ENCODE measurements at regions not wholly inside any gene's neighbourhood (a gene's known extent, or its start where the extent isn't known, plus 50 kb on each side); places are given as distances from the start of the nearest gene placed in this dataset.

DNA sequence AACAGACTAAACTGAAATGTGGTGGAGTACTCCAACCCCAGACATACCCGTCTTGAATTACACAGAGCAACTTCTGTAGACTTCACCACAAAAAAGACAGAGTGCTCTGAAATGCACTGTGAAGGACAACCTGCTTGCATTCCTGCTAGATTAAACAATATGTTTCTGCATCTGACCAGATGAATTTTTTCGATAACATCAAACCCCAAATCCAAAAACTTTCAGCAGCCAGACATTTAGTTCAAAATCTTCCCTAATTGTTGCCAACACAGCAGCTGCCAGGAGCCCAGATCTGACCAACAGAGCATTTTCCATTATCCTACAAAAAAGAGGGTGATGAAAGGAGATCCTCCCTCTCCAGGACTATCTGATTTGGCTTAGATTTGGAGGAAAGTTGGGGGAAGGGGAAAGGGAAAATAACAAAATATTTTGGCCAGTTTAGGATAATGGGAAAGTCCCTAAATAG, 356.5 kb downstream of the PDGFC start:
- DNase-seq (ENCODE audit: low spot score in 2 of 2): no peak
- Histone ChIP-seq H3K27ac (no peak overlapping the region), H3K36me3 (no peaks in the 10 kb centered on the region), H3K27me3 (no peaks in the 10 kb centered on the region), H3K4me3 (no peak overlapping the region), H3K4me1 (peaks cover 0 to 4% (median 0%) of the 10 kb centered on the region in 4 donors), H3K9me3 (no peaks in the 10 kb centered on the region)
- TF ChIP-seq, protein P1, sequence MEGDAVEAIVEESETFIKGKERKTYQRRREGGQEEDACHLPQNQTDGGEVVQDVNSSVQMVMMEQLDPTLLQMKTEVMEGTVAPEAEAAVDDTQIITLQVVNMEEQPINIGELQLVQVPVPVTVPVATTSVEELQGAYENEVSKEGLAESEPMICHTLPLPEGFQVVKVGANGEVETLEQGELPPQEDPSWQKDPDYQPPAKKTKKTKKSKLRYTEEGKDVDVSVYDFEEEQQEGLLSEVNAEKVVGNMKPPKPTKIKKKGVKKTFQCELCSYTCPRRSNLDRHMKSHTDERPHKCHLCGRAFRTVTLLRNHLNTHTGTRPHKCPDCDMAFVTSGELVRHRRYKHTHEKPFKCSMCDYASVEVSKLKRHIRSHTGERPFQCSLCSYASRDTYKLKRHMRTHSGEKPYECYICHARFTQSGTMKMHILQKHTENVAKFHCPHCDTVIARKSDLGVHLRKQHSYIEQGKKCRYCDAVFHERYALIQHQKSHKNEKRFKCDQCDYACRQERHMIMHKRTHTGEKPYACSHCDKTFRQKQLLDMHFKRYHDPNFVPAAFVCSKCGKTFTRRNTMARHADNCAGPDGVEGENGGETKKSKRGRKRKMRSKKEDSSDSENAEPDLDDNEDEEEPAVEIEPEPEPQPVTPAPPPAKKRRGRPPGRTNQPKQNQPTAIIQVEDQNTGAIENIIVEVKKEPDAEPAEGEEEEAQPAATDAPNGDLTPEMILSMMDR (IDR thresholded peaks at IDR 0.05): no peak
- TF ChIP-seq POLR2A (IDR thresholded peaks at IDR 0.05): no peak
- TF ChIP-seq EP300 (IDR thresholded peaks at IDR 0.05): no peak
- WGBS, 2 donors: 27 to 36% methylated on average over 2 of the region's 2 CpGs

DNA sequence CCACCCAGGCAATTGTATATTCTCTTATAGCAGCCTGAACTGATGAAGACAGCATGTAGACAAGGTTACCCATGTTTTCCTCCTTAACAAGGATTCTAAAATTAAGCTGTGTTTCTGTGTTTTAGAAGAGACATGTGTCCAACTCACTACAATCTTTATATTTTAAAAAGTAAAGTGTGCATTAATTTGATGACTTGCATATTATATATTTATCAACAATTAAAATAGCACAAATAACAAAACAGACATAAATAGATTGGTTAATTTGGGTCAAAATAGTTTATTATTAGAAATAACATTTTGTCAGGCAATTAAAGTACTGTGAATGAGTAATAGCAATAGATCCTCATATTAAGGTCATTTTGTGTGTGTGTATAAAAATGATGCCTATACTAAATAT, 357.1 kb downstream of the PDGFC start:
- no peak overlapping the region for H3K4me3 ChIP-seq

GRCh38 chr4:156609421-156609820, 362.2 kb downstream of the PDGFC start:
- TF ChIP-seq, protein P1 (IDR thresholded peaks at IDR 0.05): no peak
- TF ChIP-seq EP300 (IDR thresholded peaks at IDR 0.05) (no peak), POLR2A (IDR thresholded peaks at IDR 0.05) (no peak)
- H3K27ac ChIP-seq: no peak overlapping the region
- H3K27me3 ChIP-seq: no peaks in the 10 kb centered on the region
- peaks cover 0 to 4% (median 2%) of the 10 kb centered on the region in 4 donors for H3K4me1 ChIP-seq
- DNase-seq (ENCODE audit: low spot score in 2 of 2): peak; percentile 13 to 16
- no peaks in the 10 kb centered on the region for H3K9me3 ChIP-seq
- no peaks in the 10 kb centered on the region for H3K36me3 ChIP-seq
- H3K4me3 ChIP-seq: no peak overlapping the region
- WGBS, 2 donors: 57 to 60% methylated on average over 1 of the region's 1 CpG

More for the DNA sequence above, 357.1 kb downstream of the PDGFC start:
- no peaks in the 10 kb centered on the region for H3K9me3 ChIP-seq
- peaks cover 0 to 4% (median 0%) of the 10 kb centered on the region in 4 donors for H3K4me1 ChIP-seq
- no peak overlapping the region for H3K27ac ChIP-seq
- no peak for DNase-seq (ENCODE audit: low spot score in 2 of 2)
- no peaks in the 10 kb centered on the region for H3K36me3 ChIP-seq
- no peaks in the 10 kb centered on the region for H3K27me3 ChIP-seq
- no peak for TF ChIP-seq POLR2A (IDR thresholded peaks at IDR 0.05)
- TF ChIP-seq, protein P1 (IDR thresholded peaks at IDR 0.05): no peak
- TF ChIP-seq EP300 (IDR thresholded peaks at IDR 0.05): no peak

DNA sequence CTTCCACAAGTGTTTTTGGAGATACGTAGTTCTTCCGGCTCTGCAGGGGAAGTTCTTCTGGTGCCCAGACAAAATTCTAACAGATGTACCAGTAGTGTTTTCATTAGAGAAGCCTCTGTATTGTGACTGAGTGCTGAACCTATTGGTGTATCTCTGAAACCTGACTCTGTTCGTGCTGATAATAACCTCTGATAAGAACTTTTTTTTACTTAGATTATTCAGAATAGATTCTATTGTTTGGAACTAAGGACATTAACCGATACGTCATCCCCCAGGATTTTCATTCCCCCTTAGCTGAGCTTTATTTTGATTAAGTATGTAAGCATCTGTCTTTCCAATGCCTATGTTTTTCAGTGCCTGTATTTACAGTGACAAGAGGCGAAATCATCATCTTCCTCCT, 362.9 kb downstream of the PDGFC start:
- no peaks in the 10 kb centered on the region for H3K9me3 ChIP-seq
- TF ChIP-seq, protein P1 (IDR thresholded peaks at IDR 0.05): no peak
- TF ChIP-seq EP300 (IDR thresholded peaks at IDR 0.05) (no peak), POLR2A (IDR thresholded peaks at IDR 0.05) (no peak)
- no peaks in the 10 kb centered on the region for H3K36me3 ChIP-seq
- no peak overlapping the region for H3K4me3 ChIP-seq
- no peaks in the 10 kb centered on the region for H3K27me3 ChIP-seq
- DNase-seq (ENCODE audit: low spot score in 2 of 2): no peak
- peaks cover 0 to 4% (median 2%) of the 10 kb centered on the region in 4 donors for H3K4me1 ChIP-seq
- no peak overlapping the region for H3K27ac ChIP-seq
- 76 to 77% methylated on average over 6 of the region's 6 CpGs for WGBS, 2 donors

DNA sequence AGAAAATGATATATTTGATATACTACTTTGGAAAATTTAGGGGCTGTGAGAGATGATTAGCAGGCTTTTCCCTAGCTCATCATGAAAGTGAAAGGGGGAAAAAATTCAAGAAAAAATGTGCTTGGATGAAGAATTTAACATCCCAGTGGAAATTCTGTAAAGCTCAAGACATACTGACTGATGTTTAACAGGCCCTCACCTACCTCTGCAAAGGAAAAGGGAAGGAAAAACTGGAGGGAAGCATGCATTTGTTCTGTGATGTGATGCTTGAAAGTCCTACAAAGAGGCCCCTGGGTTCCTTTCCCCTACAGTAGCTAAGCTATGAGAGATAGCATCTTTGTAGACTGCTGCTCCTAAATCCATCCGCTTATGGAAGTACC, 364.1 kb downstream of the PDGFC start:
- 96 to 100% methylated on average over 1 of the region's 1 CpG for WGBS, 2 donors

More for the DNA sequence above, 364.1 kb downstream of the PDGFC start:
- H3K9me3 ChIP-seq: no peaks in the 10 kb centered on the region
- no peak overlapping the region for H3K27ac ChIP-seq
- peaks cover 0 to 4% (median 2%) of the 10 kb centered on the region in 4 donors for H3K4me1 ChIP-seq
- H3K4me3 ChIP-seq: no peak overlapping the region
- no peaks in the 10 kb centered on the region for H3K27me3 ChIP-seq
- no peaks in the 10 kb centered on the region for H3K36me3 ChIP-seq
- no peak for DNase-seq (ENCODE audit: low spot score in 2 of 2)
- TF ChIP-seq EP300 (IDR thresholded peaks at IDR 0.05) (no peak), POLR2A (IDR thresholded peaks at IDR 0.05) (no peak)
- TF ChIP-seq, protein P1 (IDR thresholded peaks at IDR 0.05): no peak
